Activated CD8-positive, alpha-beta memory T cell treated with anti-CD3 and anti-CD28 coated beads for 36 hours (primary cell): ENCODE measurements at regions not wholly inside any gene's neighbourhood (a gene's known extent, or its start where the extent isn't known, plus 50 kb on each side); places are given as distances from the start of the nearest gene placed in this dataset.
"Not testable (repeated sequence)": the region's sequence is repeated elsewhere in the genome, so short reads cannot be mapped to it uniquely, and the experiment has no call there.

Source experiments
- CTCF ChIA-PET: fragments of 350-600 bp; sonication (Branson Sonifier 250); formaldehyde crosslinking; loops from one replicate; lab custom pipeline; 2021; ENCODE audit warnings: antibody characterized with exemption; lab: Charles Lee
- POLR2A ChIA-PET: fragments of 350-600 bp; sonication (Branson Sonifier 250); formaldehyde crosslinking; loops from one replicate; lab custom pipeline; 2021; ENCODE audit warnings: antibody characterized with exemption; lab: Charles Lee

DNA sequence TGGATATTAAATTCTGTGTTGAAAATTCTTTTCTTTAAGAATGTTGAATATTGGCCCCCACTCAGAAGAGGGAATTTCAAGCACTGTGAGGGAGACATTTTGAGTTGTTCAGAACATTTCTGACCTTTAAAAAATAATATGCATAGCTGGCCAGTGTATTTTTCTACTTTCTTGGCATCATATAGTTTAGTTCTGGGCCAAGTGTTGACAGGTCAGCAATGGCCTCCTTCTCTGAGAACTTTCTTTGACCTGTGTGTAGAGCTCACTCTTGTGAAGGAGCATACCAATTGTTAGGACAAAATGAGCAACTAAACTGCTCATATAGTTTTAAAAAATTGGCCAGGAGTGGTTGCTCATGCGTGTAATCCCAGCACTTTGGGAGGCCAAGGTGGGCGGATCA lies 376.0 kb downstream of the LRRC70 start:
- ChIA-PET CTCF (no interaction called here), POLR2A (no interaction called here)

DNA sequence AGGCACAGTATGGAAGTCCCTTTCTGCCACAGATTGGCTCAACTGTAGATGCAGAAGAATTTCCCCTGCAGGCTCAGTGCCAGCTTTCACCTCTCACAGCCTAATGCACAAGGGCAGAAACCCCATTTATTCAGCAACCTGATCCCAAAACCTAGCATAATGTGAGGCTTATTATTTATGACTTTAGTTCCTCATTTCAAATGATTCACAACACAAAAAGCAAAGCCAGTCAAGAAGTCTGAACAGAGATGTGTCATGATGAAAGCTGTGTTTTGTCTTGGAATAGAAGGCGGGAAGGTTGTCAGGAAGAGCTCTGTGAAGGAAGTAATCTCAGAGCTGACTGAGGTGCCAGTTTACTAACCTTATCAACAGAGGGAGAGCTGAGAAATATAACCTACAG lies 369.7 kb downstream of the LRRC70 start:
- ChIA-PET POLR2A (no interaction called here), CTCF (no interaction called here)

DNA sequence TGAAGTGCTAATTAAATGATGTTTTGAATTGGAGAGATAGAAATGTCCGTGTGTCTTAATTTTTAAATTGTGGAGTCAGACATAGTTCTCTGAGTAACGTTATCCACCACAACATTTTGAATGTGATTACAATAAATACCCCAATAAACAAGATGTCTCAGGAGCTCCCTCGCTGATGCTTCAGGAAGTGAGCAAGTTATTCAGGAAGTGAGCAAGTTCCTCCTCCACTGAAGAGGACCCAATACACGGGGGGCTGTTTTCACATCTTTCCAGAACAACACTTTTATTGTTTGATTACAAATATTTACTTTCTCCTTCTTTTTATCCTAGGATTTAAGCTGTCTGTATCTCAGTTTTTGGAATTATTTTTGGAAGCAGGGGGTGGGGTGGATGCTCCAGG lies 363.8 kb downstream of the LRRC70 start:
- POLR2A ChIA-PET, result no interaction called here
- CTCF ChIA-PET, result no interaction called here

DNA sequence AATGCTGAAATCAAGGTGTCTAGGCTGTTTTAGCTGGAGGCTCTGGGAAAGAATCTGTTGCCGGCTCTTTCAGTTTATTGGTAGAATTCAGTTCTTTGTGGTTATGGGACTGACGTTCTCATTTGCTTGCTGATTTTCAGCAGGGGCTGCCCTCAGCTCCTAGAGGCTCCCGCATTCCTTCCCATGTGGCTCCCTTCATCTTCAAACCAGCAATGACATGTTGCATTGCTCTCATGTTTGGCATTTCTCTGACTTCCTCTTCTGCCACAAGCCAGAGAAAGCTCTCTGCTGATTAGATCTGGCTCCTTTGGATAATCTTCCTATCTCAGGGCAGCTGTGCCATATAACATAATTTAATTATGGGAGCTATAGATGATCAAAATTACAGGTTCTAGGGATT lies 360.3 kb downstream of the LRRC70 start:
- ChIA-PET CTCF (interaction anchor here (0.5 kb wide), 1 partner anchor 383 kb away, joined by 3 read pairs; no protein-coding TSS in a partner anchor), POLR2A (no interaction called here)

DNA sequence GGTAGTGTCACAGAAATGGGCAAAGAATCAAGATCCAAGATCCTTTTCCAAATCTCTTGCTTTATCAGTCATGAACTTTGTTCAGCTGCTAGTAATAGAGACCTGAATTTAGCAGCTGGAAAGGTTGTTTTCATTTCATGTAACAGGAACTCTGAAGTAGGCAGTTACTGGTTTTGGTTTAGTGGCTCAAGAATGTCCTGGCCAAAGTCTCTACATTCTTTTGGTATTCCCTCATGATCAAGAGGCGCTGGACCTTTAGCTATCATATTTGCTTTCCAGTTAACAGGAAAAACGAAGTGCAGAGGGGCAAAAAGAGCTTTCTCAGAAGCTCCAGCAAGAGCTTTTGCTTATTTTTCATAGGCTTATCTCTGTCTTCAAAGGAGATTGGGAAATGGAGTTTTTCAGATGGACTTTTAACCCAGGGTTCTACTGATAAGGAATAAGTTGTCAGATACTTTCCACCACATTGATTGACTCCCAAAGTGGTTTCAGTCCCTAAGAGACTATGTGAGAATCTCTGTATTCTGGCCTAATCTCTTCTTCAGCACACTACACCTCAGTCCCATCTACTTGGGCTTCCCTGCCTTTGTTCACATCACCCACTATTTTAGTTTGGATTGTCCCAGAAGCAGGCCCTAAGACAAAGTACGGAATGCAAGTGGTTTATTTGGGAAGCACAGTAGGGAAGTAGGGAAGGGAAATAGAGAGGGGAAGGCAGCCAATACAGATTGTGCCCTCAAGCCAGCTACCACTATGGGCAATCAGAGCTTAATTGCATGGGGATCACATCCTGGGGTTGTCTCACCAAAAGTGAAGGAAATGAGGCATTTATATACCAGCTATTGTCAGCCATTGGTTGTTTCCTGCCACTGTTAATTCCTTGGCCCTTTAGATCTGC lies 359.3 kb downstream of the LRRC70 start:
- POLR2A ChIA-PET, result no interaction called here
- CTCF ChIA-PET, result interaction anchor here (0.8 kb wide), 1 partner anchor 27 kb away, joined by 3 read pairs; no protein-coding TSS in a partner anchor

DNA sequence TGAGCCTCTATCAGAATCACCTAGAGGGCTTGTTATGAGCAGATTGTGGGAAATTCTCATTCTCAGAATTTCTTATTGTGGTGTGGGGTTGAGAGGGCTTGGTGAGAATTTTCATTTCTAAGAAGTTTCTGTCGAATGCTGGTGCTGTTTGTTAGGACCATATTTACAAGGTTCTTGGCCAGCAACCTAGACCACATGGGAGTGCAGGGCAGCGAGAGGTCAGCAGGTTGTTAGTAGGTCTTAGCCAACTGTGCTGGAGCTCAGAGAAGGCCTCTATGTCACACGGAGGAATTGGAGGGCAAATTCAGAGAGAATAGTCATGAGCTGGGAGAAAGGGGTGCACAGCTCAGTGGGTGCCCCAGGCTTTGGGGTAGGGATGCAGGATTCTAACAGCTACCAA lies 357.0 kb downstream of the LRRC70 start:
- POLR2A ChIA-PET, result no interaction called here
- CTCF ChIA-PET, result no interaction called here

DNA sequence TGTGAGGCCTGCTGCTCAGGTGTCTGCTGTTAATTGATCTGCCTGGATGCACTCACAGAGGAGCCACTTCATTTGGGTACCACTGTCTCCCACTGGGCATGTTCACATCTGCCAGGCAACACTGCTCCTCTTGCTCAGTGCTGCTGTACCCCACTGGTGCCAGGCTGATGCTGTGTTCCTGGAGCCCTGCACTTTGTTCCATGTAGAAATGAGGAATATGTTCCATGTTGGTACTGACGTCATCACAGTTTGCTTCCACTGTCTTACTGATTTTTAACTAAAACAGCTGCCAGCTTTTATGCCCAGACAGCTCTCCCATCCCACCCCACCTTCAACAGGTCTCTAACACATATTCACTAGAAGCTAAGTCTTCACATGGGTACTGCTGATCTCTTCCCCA lies 355.7 kb downstream of the LRRC70 start:
- ChIA-PET POLR2A (no interaction called here), CTCF (no interaction called here)

DNA sequence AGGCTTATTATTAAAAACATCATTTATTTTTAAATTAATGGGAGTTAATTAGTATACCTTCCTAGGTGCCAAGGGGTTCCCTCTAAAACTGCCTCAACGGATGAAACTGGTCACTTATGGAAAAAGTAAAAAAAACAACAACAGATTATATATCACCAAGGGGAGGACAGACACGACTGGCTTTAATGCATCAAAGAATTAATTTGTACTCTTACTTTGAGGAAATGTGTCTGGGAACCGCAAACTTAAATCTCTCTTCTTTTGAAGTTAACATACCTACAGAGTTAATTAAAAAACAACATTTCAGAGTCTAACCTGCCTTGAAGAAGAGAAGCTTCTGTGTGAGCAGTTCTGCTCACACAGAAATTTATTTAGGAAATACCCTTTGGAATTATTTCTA lies 354.6 kb downstream of the LRRC70 start:
- POLR2A ChIA-PET, result no interaction called here
- CTCF ChIA-PET, result no interaction called here

DNA sequence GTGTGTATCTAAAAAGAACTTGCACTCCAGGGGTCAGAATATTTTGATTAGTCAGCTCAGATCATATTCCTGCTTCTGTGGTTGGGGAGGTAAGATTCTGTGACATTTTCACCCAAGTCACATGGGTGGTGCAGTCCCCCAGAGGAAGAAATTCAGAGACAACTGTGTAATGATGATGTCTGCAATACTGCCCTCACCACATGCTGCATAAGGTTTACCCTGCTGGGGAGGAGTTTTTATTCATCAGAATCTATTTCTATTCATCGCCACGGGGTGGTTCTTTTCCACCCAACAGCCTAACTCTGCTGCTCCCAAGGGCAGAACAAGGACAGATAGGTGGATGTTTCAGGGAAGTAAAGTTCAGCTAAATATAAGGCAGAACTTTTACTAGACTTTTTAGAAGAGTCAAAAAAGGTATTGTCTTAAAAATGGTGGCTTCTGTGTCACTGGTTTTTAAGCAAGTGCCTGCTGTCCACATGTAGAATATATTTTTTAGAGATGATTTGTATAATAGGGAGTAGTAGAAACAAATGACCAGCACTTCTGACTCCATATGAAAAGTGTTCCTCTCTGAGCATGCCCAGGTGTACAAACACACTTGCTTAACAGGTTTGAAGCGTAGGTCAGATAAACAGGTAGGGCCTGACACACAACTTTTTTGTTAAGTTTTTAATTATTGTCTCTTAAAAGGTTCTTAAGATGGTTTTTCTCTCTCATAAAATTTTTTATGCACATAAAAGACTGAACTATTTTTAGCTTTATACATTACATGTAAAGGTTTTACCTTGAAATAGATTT lies 352.7 kb downstream of the LRRC70 start:
- ChIA-PET POLR2A (no interaction called here), CTCF (no interaction called here)

DNA sequence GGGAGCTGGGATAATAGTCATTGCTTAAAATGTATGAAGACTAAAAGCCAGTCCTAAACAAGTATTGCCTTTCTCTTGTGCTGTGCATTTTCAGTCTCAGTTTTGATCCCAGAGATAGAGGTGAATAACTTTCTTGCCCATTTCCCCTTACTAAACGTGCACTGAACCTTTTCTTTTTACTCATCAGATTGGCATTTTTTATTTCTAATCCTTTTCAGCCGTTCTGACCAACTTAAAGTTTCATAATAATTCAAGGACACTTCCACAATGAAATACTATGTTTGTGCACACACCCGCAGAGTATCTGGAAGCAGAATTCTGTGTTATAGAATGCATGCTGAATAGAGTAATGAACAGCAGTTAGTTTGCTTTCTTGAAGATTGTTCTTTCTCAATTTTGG lies 343.6 kb downstream of the LRRC70 start:
- CTCF ChIA-PET, result no interaction called here

DNA sequence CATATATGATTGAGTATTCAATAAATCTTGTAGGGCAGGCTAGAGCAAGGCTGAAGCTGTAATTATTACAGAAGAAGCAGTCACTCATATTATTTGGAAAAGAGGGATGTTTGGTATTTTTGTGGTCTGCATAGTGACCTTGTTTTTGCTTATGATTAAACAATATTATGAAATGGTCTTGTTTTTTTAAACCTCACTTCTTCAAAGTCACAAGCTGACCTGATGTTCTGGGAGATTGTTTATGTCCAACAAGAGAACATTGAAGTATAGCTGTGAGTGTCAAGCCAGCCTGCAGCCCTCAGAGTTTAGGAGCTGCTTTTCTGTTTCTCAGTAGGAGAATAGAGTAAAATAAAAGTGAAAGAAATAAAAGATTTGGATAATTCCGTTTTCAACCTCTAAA lies 342.2 kb downstream of the LRRC70 start:
- POLR2A ChIA-PET, result no interaction called here
- CTCF ChIA-PET, result no interaction called here

More for the DNA sequence above, 343.6 kb downstream of the LRRC70 start:
- POLR2A ChIA-PET, result no interaction called here

DNA sequence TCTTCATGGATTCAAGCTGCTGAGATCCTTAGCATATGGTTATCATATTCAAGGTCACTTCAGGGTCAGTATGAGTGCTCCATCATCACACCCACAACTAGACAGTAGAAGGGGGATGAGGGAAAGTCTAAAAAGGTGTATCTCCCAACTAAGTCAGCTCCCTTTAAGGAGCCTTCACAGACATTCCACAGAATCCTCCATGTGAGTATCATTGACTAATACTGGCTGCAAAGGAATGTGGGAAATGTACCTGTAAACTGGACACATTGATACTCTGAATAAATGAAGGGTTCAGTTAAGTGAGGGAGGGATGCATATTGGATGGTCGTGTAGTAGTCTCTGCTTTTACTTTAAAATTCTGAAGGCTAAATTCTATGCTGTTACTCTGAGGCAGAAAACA lies 330.7 kb downstream of the LRRC70 start:
- POLR2A ChIA-PET, result no interaction called here
- CTCF ChIA-PET, result no interaction called here

DNA sequence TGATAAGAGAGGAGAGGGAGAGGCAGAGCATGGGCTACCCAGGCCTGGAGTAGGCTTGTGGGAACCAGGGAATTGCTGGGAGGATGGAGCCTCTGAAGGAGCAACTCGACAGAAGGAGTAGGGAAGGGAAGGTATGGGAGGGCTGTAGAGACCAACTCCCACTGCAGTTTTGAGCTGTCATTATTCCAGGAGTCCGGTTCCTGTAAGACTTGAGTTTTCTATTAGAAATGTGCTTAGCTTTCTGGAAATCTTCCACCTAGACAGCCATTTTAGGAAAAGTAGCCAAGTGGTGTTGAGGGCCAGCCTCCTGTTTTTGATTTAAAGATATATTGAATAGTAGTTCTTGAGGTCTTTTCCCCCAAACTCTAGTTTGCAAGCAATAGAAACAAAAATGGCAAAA lies 323.5 kb downstream of the LRRC70 start:
- CTCF ChIA-PET, result interaction anchor here (0.6 kb wide), 1 partner anchor 121 kb away, joined by 5 read pairs; no protein-coding TSS in a partner anchor

DNA sequence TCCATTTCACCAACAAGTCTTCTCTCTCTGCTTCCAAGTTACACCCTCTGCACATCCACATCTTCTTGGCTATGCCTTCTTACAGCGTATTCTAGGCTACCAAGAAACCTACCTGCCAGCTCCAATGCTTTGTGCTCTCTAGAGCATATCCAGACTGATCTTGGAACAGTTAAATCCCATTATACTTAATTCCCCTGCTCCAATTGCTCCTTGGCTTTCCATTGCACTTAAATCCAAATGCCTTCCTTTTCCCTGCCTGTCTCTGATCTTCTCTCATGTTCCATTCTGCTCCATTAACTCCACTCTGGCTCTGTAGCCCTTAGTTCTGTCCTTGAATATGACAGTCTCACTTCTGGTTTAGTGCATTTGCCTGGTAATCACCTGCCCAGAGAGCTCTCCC lies 322.4 kb downstream of the LRRC70 start:
- POLR2A ChIA-PET, result no interaction called here

More for the DNA sequence above, 323.5 kb downstream of the LRRC70 start:
- POLR2A ChIA-PET, result no interaction called here

DNA sequence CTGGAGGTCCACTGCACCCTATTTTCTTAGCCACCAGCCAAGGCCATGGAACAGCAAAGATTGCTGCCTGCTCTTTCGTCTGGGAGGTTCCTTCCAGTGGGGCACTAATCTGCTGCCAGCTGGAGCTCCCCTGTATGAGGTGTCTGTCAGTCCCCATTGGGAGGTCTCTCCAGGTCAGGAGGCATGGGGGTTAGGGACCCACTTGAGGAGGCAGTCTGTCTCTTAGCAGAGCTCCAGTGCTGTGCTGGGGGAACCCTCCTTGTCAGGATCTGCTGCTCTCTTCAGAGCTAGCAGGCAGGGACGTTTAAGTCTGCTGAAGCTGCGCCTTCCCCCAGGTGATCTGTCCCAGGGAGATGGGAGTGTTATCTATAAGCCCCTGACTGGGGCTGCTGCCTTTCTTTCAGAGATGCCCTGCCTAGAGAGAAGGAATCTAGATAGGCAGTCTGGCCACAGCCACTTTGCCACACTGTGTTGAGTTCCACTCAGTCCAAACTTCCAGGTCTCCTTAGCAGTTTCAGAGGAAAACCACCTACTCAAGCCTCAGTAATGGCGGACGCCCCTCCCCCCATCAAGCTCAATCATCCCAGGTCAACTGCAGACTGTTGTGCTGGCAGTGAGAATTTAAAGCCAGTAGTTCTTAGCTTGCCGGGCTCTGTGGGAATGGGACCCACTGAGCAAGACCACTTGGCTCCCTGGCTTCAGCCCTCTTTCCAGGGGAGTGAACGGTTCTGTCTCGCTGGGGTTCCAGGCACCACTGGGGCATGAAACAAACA lies 317.7 kb downstream of the LRRC70 start:
- CTCF ChIA-PET, result no interaction called here
- POLR2A ChIA-PET, result no interaction called here

More for the DNA sequence above, 322.4 kb downstream of the LRRC70 start:
- CTCF ChIA-PET, result no interaction called here

DNA sequence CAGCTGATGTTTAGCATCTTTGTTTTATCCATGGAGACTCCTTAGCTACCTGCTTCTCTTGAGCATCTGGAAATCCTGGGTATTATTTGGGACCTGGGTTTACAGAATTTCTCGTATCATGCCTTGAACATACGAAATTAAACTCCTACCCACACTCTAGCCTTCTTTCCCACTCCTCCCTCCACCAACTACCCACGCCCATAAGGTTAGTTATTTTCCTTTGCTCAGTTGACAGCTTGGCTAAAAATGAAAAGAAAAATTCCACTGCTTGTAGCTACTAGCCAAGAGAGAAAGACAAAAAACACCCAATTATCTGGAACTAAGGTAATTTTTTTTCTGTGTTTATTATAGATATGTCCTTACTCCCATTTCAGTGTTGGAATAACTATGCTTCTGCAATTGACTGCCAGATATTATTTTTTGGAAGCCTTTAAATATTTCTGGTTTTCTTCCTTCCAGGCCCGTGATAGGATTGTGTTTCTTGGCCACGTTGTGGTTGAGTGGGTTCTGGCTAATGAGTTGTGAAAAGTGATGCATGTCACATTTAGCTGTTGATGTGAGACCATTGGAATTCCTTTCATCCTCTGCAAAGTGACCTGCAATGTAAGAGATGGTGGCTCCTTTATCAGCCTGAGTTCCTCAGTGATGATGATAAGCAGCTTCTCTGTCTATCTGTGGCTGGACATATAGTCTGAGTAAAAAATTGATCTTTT lies 308.1 kb downstream of the LRRC70 start:
- POLR2A ChIA-PET, result no interaction called here

DNA sequence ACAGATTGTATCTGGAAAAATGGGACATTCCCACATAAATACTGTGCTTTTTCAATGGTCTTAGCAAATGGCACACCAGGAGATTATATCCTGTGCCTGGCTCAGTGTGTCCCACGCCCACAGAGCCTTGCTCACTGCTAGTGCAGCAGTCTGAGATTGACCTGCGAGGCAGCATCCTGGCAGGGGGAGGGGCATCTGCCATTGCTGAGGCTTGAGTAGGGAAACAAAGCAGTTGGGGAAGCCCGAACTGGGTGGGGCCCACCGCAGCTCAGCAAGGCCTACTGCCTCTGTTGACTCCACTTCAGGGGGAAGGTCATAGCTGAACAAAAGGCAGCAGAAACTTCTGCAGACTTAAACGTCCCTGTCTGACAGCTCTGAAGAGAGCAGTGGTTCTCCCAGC lies 258.7 kb downstream of the LRRC70 start:
- POLR2A ChIA-PET, CTCF ChIA-PET: not testable (repeated sequence)

More for the DNA sequence above, 308.1 kb downstream of the LRRC70 start:
- CTCF ChIA-PET, result no interaction called here

DNA sequence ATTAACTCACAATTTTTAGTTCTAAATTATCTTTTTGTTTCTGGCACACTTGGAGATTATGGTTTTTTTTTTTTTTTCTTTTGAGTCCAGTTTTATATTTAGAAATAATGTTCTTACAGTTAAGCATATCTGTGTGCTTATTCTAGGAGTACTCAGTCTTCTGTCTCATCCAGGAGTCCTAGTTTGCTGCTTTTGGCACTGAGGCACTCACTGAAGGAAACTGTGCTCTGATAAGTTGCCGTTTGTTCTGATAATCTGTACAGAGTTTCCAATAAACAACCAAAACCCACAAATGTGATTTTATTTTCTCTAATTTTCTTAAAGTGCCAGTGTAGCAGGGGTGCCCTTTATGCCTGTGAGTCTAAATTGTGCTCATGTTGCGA lies 251.0 kb downstream of the LRRC70 start:
- CTCF ChIA-PET, result no interaction called here
- POLR2A ChIA-PET, result no interaction called here
